GM12878 (cell line): ENCODE measurements at regions not wholly inside any gene's neighbourhood (a gene's known extent, or its start where the extent isn't known, plus 50 kb on each side); places are given as distances from the start of the nearest gene placed in this dataset.

ENCODE experiments used
- ATAC-seq: fragments of 200-7000 bp; cut with Tn5 transposase; 3 replicates; pipeline ENCODE4 v1.9.1; 2020; ENCODE audit warnings: mild to moderate bottlenecking, moderate library complexity
- BruUV-seq: library from RNA; stranded (reverse); fragments of 400-500 nt; replicated peaks from 2 replicates; lab custom pipeline; 2021; lab: Mats Ljungman, UMichigan
- CTCF ChIA-PET: fragments of 300-600 bp; sonication (Branson Sonifier 250); formaldehyde crosslinking; extraction: SDS; loops from one replicate; lab custom pipeline; 2021; ENCODE audit warnings: inconsistent platforms; lab: Yijun Ruan, JAX
- POLR2A ChIA-PET: fragments of 350-600 bp; formaldehyde crosslinking; extraction: SDS; loops from one replicate; lab custom pipeline; 2021; ENCODE audit warnings: inconsistent platforms; lab: Charles Lee
- RAD21 ChIA-PET: fragments of 300-600 bp; sonication (Branson Sonifier 250); formaldehyde crosslinking; loops from one replicate; lab custom pipeline; 2023; ENCODE audit warnings: antibody characterized with exemption; ENCODE audit not compliant: unreplicated experiment; lab: Charles Lee
- SMC1A ChIA-PET: fragments of 300-600 bp; sonication (Branson Sonifier 250); formaldehyde crosslinking; loops from one replicate; lab custom pipeline; 2023; ENCODE audit not compliant: unreplicated experiment, uncharacterized antibody; lab: Charles Lee
- DNase-seq: peaks from one replicate; pipeline ENCODE4 v3.0.0-alpha.2; 2011; ENCODE audit warnings: low read depth, low spot score
- FAIRE-seq: peaks from 3 replicates; lab custom pipeline; 2011; peaks lifted over from hg19 to GRCh38; lab: Jason Lieb, UNC
- H2AFZ ChIP-seq: 2 replicates; pipeline ENCODE4 v1.6.0; 2011; ENCODE audit warnings: low read depth, low read length, control low read depth; ENCODE audit not compliant: control insufficient read depth
- H3K27ac ChIP-seq: 2 replicates; pipeline ENCODE4 v1.5.1; 2011; ENCODE audit warnings: control low read depth; ENCODE audit not compliant: control insufficient read depth, insufficient read depth
- H3K27me3 ChIP-seq, 2 experiments: replicated peaks in 1 of 2; 2 replicates each; pipeline versions ENCODE4 v1.6.0 to v1.6.1; 2011; ENCODE audit warnings: low read length in 1 of 2; ENCODE audit not compliant: control insufficient read depth in 2 of 2, insufficient read depth in 2 of 2
- H3K36me3 ChIP-seq, 2 experiments: 2 replicates each; pipeline ENCODE4 v1.5.1; 2011; ENCODE audit warnings: low read length in 1 of 2; ENCODE audit not compliant: control insufficient read depth in 2 of 2, insufficient read depth in 2 of 2
- H3K4me1 ChIP-seq: 2 replicates; pipeline ENCODE4 v1.6.1; 2011; ENCODE audit warnings: mild to moderate bottlenecking, low read length, moderate library complexity, mixed read lengths; ENCODE audit not compliant: control insufficient read depth, insufficient read depth
- H3K4me2 ChIP-seq: 2 replicates; pipeline ENCODE4 v1.6.0; 2011; ENCODE audit warnings: control low read depth; ENCODE audit not compliant: control insufficient read depth, insufficient read depth
- H3K4me3 ChIP-seq: fragments of 200-600 bp; sonication (generic); 2 replicates; pipeline ENCODE4 v1.5.1; 2016
- H3K79me2 ChIP-seq: 2 replicates; pipeline ENCODE4 v1.6.0; 2011; ENCODE audit warnings: low read length; ENCODE audit not compliant: control insufficient read depth, insufficient read depth
- H3K9ac ChIP-seq: 2 replicates; pipeline ENCODE4 v1.8.0; 2011; ENCODE audit warnings: low read length, control low read depth, mixed read lengths; ENCODE audit not compliant: control insufficient read depth, insufficient read depth
- H3K9me3 ChIP-seq: replicated peaks from 3 replicates; pipeline ENCODE4 v1.5.1; 2011; ENCODE audit warnings: mild to moderate bottlenecking, low read length; ENCODE audit not compliant: control insufficient read depth, insufficient read depth
- H4K20me1 ChIP-seq: 2 replicates; pipeline ENCODE4 v1.6.0; 2011; ENCODE audit not compliant: control insufficient read depth, insufficient read depth
- ASH2L ChIP-seq: fragments of 300-600, 200-600 bp; sonication (generic); IDR thresholded peaks from 2 replicates; pipeline ENCODE4 v1.6.1; 2017; ENCODE audit warnings: low read depth, mild to moderate bottlenecking, borderline replicate concordance
- ATF7 ChIP-seq: fragments of 450-650 bp; IDR thresholded peaks from 2 replicates; pipeline ENCODE4 v1.6.1; 2016; ENCODE audit warnings: low read depth, mild to moderate bottlenecking
- BCL11A ChIP-seq: IDR thresholded peaks from 2 replicates; pipeline ENCODE4 v1.6.1; 2011; ENCODE audit warnings: low read depth, low read length
- BMI1 ChIP-seq: fragments of 450-650 bp; IDR thresholded peaks from 2 replicates; pipeline ENCODE4 v1.6.1; 2016; ENCODE audit warnings: mild to moderate bottlenecking, moderate library complexity, borderline replicate concordance
- CBX5 ChIP-seq: sonication (generic); IDR thresholded peaks from 2 replicates; pipeline ENCODE4 v1.6.1; 2016; ENCODE audit warnings: low read depth, moderate library complexity, mild to moderate bottlenecking, inconsistent platforms
- RAD51 ChIP-seq: fragments of 450-650 bp; IDR thresholded peaks from 2 replicates; pipeline ENCODE4 v1.6.1; 2016; ENCODE audit warnings: moderate library complexity, mild to moderate bottlenecking, inconsistent platforms
- RBBP5 ChIP-seq: fragments of 200-600 bp; sonication (generic); conservative IDR thresholded peaks from 2 replicates; pipeline ENCODE4 v1.6.1; 2016
- SIN3A ChIP-seq: IDR thresholded peaks from 2 replicates; pipeline ENCODE4 v1.6.1; 2012; ENCODE audit warnings: low read depth, low read length, improper control_type of control experiment
- SREBF1 ChIP-seq: IDR thresholded peaks from 2 replicates; pipeline ENCODE4 v1.6.1; 2012; ENCODE audit warnings: mild to moderate bottlenecking, low read length
- SUZ12 ChIP-seq: fragments of 200-600 bp; sonication (generic); IDR thresholded peaks from one replicate; pipeline ENCODE4 v1.6.1; 2018; ENCODE audit warnings: antibody characterized with exemption, mild to moderate bottlenecking; ENCODE audit not compliant: unreplicated experiment
- ZNF592 ChIP-seq: fragments of 450-650 bp; IDR thresholded peaks from 2 replicates; pipeline ENCODE4 v1.6.1; 2017; ENCODE audit warnings: mild to moderate bottlenecking, moderate library complexity
- WGBS: methylation state at CpG from one replicate; pipeline ENCODE4 v1.1.6; 2016; ENCODE audit warnings: low lambda C conversion rate; ENCODE audit not compliant: insufficient replicate concordance, insufficient coverage; ENCODE audit errors: missing lambda C conversion rate; 5-methylcytosine and 5-hydroxymethylcytosine counted together
- in situ Hi-C: fragments of 300-500 bp; cut with MboI; formaldehyde crosslinking; loops from 9 replicates; pipeline ENCODE4 v1.14.3; 2018; ENCODE audit warnings: mixed read lengths
- intact Hi-C: fragments of 100-400 bp; cut with micrococcal nuclease; formaldehyde crosslinking; loops from one replicate; pipeline ENCODE4 v1.14.2; 2022; ENCODE audit not compliant: unreplicated experiment

GRCh38 chr15:96038131-96038530 lies 292.4 kb upstream of the NR2F2 start:
- TF ChIP-seq SUZ12 (no peak), RAD51 (no peak), SREBF1 (no peak), ASH2L (no peak)
- WGBS: 0% methylated on average over 1 of the region's 1 CpG
- H2AFZ ChIP-seq: no peak overlapping the region
- ChIA-PET POLR2A (interaction anchor here (0.6 to 2.9 kb wide), 9 partner anchors 10 to 418 kb away, joined by 3 to 10 read pairs (median 4); no protein-coding TSS in a partner anchor), SMC1A (interaction anchor here (0.6 to 4.0 kb wide), 34 partner anchors 10 to 420 kb away, joined by 3 to 28 read pairs (median 4); no protein-coding TSS in a partner anchor), CTCF (interaction anchor here (0.7 to 3.0 kb wide), 12 partner anchors 10 to 778 kb away, joined by 3 to 12 read pairs (median 3); no protein-coding TSS in a partner anchor), RAD21 (interaction anchor here (0.7 to 4.8 kb wide), 21 partner anchors 10 to 779 kb away, joined by 3 to 22 read pairs (median 5); no protein-coding TSS in a partner anchor)
- H3K4me1 ChIP-seq: peaks cover 41% of the 10 kb centered on the region
- no peak overlapping the region for H3K4me3 ChIP-seq
- H4K20me1 ChIP-seq: no peaks in the 10 kb centered on the region
- in situ Hi-C loops: no loop called here
- no peak overlapping the region for H3K4me2 ChIP-seq
- no peaks in the 10 kb centered on the region; the same call in none of the 3 replicates for H3K9me3 ChIP-seq
- H3K36me3 ChIP-seq: no peaks in the 10 kb centered on the region
- no peak for FAIRE-seq
- no peak for DNase-seq
- H3K27me3 ChIP-seq: no peaks in the 10 kb centered on the region
- ATAC-seq: peak; percentile 13
- TSS peak; percentile 82 for BruUV-seq
- intact Hi-C loops: loop anchor here (2.0 to 5.0 kb wide), 3 partner anchors 63 to 781 kb away; no protein-coding TSS in a partner anchor
- H3K9ac ChIP-seq: no peak overlapping the region
- peak overlapping the region; percentile 6; the same call in 1 of the 2 replicates for H3K27ac ChIP-seq
- no peaks in the 10 kb centered on the region for H3K79me2 ChIP-seq

- no peak overlapping the region for H3K9ac ChIP-seq
- BruUV-seq: no TSS peak
- H3K36me3 ChIP-seq: no peaks in the 10 kb centered on the region
- no peaks in the 10 kb centered on the region for H4K20me1 ChIP-seq
- H3K27me3 ChIP-seq: no peaks in the 10 kb centered on the region
- intact Hi-C loops (loop anchor here (2.0 to 5.0 kb wide), 3 partner anchors 64 to 781 kb away; no protein-coding TSS in a partner anchor), in situ Hi-C loops (no loop called here)
- H3K79me2 ChIP-seq: no peaks in the 10 kb centered on the region
- ChIA-PET CTCF (interaction anchor here (0.7 to 3.0 kb wide), 13 partner anchors 9 to 779 kb away, joined by 3 to 12 read pairs (median 3); no protein-coding TSS in a partner anchor), SMC1A (interaction anchor here (0.6 to 4.0 kb wide), 33 partner anchors 10 to 323 kb away, joined by 3 to 28 read pairs (median 4); no protein-coding TSS in a partner anchor), RAD21 (interaction anchor here (0.7 to 4.8 kb wide), 24 partner anchors 9 to 779 kb away, joined by 3 to 22 read pairs (median 5); no protein-coding TSS in a partner anchor), POLR2A (interaction anchor here (0.8 to 2.9 kb wide), 10 partner anchors 9 to 288 kb away, joined by 3 to 10 read pairs (median 3); no protein-coding TSS in a partner anchor)
- DNase-seq: peak; percentile 87
- peak; percentile 66 for ATAC-seq
- H2AFZ ChIP-seq: no peak overlapping the region
- H3K4me3 ChIP-seq: no peak overlapping the region
- FAIRE-seq: no peak
- 15% methylated on average over 5 of the region's 5 CpGs for WGBS
- peaks cover 46% of the 10 kb centered on the region for H3K4me1 ChIP-seq
- H3K9me3 ChIP-seq: peaks cover 2% of the 10 kb centered on the region; the same call in 2 of the 3 replicates
- H3K4me2 ChIP-seq: no peak overlapping the region
- H3K27ac ChIP-seq: no peak overlapping the region
- TF ChIP-seq ZNF592 (0 out of 2 replicates have a peak, but pooled peaks have one; percentile 14), CBX5 (no peak; the same call in 1 of the 2 replicates), SIN3A (no peak), BCL11A (peak; percentile 52; the same call in 1 of the 2 replicates), ATF7 (peak; percentile 64), RBBP5 (no peak), BMI1 (peak; percentile 16; the same call in 1 of the 2 replicates)
These were observed 291.9 kb upstream of the NR2F2 start for GRCh38 chr15:96038650-96039049.
